ENCODE measurements at regions not wholly inside any gene's neighbourhood (a gene's known extent, or its start where the extent isn't known, plus 50 kb on each side); places are given as distances from the start of the nearest gene placed in this dataset.

- no peak overlapping the region for H3K27ac ChIP-seq (ENCODE audit: poor library complexity, severe bottlenecking)
- peak; percentile 29; the same call in 1 of the 3 replicates for ATAC-seq (ENCODE audit: low read depth)
Measured at GRCh38 chr11:121757480-121758125, 304.8 kb upstream of the SORL1-AS1 start.

DNA sequence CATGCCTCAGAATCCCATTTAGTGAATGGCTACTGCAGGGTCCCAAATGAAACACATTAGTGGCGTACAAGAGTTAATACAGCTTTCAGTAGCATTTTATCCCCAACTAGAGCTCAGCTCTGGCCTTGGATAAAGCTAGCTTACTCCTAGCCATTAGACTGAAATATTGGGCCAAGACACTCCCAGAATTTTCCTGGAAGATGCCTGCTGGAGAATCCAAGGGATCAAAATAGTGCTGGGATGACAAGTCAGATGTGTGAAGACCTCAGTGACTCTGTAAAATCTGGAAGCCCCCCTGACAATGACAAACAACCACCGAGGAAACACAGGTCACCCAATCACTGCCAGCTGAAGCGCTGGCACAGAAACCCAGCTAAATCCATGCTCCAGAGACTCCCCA, 303.1 kb upstream of the SORL1-AS1 start:
- H3K4me1 ChIP-seq (ENCODE audit: insufficient read depth, poor library complexity, severe bottlenecking): no peaks in the 10 kb centered on the region
- H3K27ac ChIP-seq (ENCODE audit: poor library complexity, severe bottlenecking): no peak overlapping the region
- no peak for ATAC-seq (ENCODE audit: low read depth)
- no peaks in the 10 kb centered on the region for H3K9me3 ChIP-seq (ENCODE audit: severe bottlenecking)
- DNase-seq (ENCODE audit: low spot score): no peak
- no peaks in the 10 kb centered on the region for H3K27me3 ChIP-seq (ENCODE audit: insufficient read depth, poor library complexity, severe bottlenecking)
- no peak overlapping the region for H3K4me3 ChIP-seq (ENCODE audit: severe bottlenecking)
- H3K36me3 ChIP-seq (ENCODE audit: low read depth): no peaks in the 10 kb centered on the region
- TF ChIP-seq, protein P1, sequence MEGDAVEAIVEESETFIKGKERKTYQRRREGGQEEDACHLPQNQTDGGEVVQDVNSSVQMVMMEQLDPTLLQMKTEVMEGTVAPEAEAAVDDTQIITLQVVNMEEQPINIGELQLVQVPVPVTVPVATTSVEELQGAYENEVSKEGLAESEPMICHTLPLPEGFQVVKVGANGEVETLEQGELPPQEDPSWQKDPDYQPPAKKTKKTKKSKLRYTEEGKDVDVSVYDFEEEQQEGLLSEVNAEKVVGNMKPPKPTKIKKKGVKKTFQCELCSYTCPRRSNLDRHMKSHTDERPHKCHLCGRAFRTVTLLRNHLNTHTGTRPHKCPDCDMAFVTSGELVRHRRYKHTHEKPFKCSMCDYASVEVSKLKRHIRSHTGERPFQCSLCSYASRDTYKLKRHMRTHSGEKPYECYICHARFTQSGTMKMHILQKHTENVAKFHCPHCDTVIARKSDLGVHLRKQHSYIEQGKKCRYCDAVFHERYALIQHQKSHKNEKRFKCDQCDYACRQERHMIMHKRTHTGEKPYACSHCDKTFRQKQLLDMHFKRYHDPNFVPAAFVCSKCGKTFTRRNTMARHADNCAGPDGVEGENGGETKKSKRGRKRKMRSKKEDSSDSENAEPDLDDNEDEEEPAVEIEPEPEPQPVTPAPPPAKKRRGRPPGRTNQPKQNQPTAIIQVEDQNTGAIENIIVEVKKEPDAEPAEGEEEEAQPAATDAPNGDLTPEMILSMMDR (IDR thresholded peaks at IDR 0.05; ENCODE audit: poor library complexity, severe bottlenecking): no peak

More at GRCh38 chr11:121757480-121758125, 304.8 kb upstream of the SORL1-AS1 start:
- no peak for DNase-seq (ENCODE audit: low spot score)
- H3K27me3 ChIP-seq (ENCODE audit: insufficient read depth, poor library complexity, severe bottlenecking): no peaks in the 10 kb centered on the region
- no peaks in the 10 kb centered on the region for H3K36me3 ChIP-seq (ENCODE audit: low read depth)
- peaks cover 1% of the 10 kb centered on the region for H3K4me1 ChIP-seq (ENCODE audit: insufficient read depth, poor library complexity, severe bottlenecking)
- no peak overlapping the region for H3K4me3 ChIP-seq (ENCODE audit: severe bottlenecking)
- no peaks in the 10 kb centered on the region for H3K9me3 ChIP-seq (ENCODE audit: severe bottlenecking)
- TF ChIP-seq, protein P1 (IDR thresholded peaks at IDR 0.05; ENCODE audit: poor library complexity, severe bottlenecking): peak; percentile 41

DNA sequence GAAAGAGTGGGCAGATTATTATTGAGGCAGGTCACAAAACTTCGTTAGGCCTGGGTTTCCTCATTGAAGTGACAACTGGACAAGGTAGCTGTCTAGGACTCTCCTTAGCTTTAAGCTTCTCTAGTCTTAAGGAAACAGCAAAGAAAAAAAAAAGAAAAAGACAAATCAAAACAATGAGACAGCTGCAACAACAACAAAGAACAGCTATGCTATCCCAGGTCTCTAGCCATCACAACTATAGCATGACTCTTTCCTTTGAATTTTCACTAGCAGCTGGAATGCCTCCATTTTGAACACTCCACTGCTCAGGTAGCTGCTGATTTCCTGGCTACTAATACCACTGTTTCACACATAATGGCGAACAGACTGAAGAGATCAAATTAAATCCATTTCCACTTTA, 302.4 kb upstream of the SORL1-AS1 start:
- DNase-seq (ENCODE audit: low spot score) (no peak), ATAC-seq (ENCODE audit: low read depth) (no peak)
- TF ChIP-seq, protein P1 (IDR thresholded peaks at IDR 0.05; ENCODE audit: poor library complexity, severe bottlenecking): no peak
- no peak overlapping the region for H3K27ac ChIP-seq (ENCODE audit: poor library complexity, severe bottlenecking)
- no peak overlapping the region for H3K4me3 ChIP-seq (ENCODE audit: severe bottlenecking)
- no peaks in the 10 kb centered on the region for H3K9me3 ChIP-seq (ENCODE audit: severe bottlenecking)
- no peaks in the 10 kb centered on the region for H3K4me1 ChIP-seq (ENCODE audit: insufficient read depth, poor library complexity, severe bottlenecking)
- H3K36me3 ChIP-seq (ENCODE audit: low read depth): no peaks in the 10 kb centered on the region
- no peaks in the 10 kb centered on the region for H3K27me3 ChIP-seq (ENCODE audit: insufficient read depth, poor library complexity, severe bottlenecking)

- Histone ChIP-seq H3K9me3 (ENCODE audit: severe bottlenecking) (no peaks in the 10 kb centered on the region), H3K36me3 (ENCODE audit: low read depth) (no peaks in the 10 kb centered on the region), H3K27me3 (ENCODE audit: insufficient read depth, poor library complexity, severe bottlenecking) (no peaks in the 10 kb centered on the region), H3K4me3 (ENCODE audit: severe bottlenecking) (no peak overlapping the region), H3K27ac (ENCODE audit: poor library complexity, severe bottlenecking) (no peak overlapping the region), H3K4me1 (ENCODE audit: insufficient read depth, poor library complexity, severe bottlenecking) (no peaks in the 10 kb centered on the region)
- ATAC-seq (ENCODE audit: low read depth) (no peak), DNase-seq (ENCODE audit: low spot score) (no peak)
- TF ChIP-seq, protein P1 (IDR thresholded peaks at IDR 0.05; ENCODE audit: poor library complexity, severe bottlenecking): no peak
Measured at GRCh38 chr11:121754598-121754997, 301.8 kb upstream of the SORL1-AS1 start.

DNA sequence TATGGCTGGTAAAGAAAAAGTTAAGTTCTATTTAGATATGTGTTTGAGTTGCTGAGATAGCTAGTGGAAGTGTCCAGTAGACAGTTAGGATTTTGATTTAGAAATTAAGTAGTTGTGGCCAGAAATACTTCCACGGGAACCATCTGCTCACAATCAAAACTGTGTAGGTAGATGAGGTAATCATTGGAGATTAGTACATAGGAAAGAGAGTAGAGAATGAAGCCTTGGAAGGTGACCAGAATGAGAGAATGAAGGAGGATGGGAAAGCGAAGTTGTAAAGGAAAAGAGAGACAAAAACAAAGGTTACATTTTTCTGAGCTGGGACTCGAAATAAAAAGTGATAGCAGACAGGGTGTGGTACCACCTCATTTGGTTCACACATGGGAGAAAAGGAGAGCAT, 296.9 kb upstream of the SORL1-AS1 start:
- no peaks in the 10 kb centered on the region for H3K27me3 ChIP-seq (ENCODE audit: insufficient read depth, poor library complexity, severe bottlenecking)
- no peak overlapping the region for H3K27ac ChIP-seq (ENCODE audit: poor library complexity, severe bottlenecking)
- ATAC-seq (ENCODE audit: low read depth) (no peak), DNase-seq (ENCODE audit: low spot score) (no peak)
- no peaks in the 10 kb centered on the region for H3K4me1 ChIP-seq (ENCODE audit: insufficient read depth, poor library complexity, severe bottlenecking)
- TF ChIP-seq, protein P1 (IDR thresholded peaks at IDR 0.05; ENCODE audit: poor library complexity, severe bottlenecking): no peak
- H3K4me3 ChIP-seq (ENCODE audit: severe bottlenecking): no peak overlapping the region
- no peaks in the 10 kb centered on the region for H3K9me3 ChIP-seq (ENCODE audit: severe bottlenecking)
- H3K36me3 ChIP-seq (ENCODE audit: low read depth): no peaks in the 10 kb centered on the region

Data from RWPE2 (cell line).